H9 (cell line): ENCODE measurements at regions not wholly inside any gene's neighbourhood (a gene's known extent, or its start where the extent isn't known, plus 50 kb on each side); places are given as distances from the start of the nearest gene placed in this dataset.

Source experiments
- DNase-seq: peaks from one replicate; pipeline ENCODE4 v3.0.0-alpha.2; 2017
- H2AFZ ChIP-seq: one replicate; pipeline ENCODE4 v1.6.1; 2013; ENCODE audit warnings: mild to moderate bottlenecking, low read length, control low read depth, moderate library complexity
- H2AK5ac ChIP-seq: 2 replicates; pipeline ENCODE4 v1.6.1; 2013; ENCODE audit warnings: low read length, control low read depth, mixed read lengths; ENCODE audit not compliant: insufficient read length
- H2BK120ac ChIP-seq: one replicate; pipeline ENCODE4 v1.6.1; 2013; ENCODE audit warnings: low read depth, mild to moderate bottlenecking, low read length, control low read depth, inconsistent platforms; ENCODE audit not compliant: poor library complexity, severe bottlenecking
- H2BK12ac ChIP-seq: 2 replicates; pipeline ENCODE4 v1.6.1; 2013; ENCODE audit warnings: low read length, control low read depth, mixed read lengths, low read depth; ENCODE audit not compliant: insufficient read length
- H2BK15ac ChIP-seq: 2 replicates; pipeline ENCODE4 v1.6.1; 2013; ENCODE audit warnings: low read depth, low read length, control low read depth
- H2BK20ac ChIP-seq: one replicate; pipeline ENCODE4 v1.6.1; 2013; ENCODE audit warnings: low read depth, mild to moderate bottlenecking, low read length, control low read depth, inconsistent platforms; ENCODE audit not compliant: poor library complexity, severe bottlenecking
- H2BK5ac ChIP-seq: 2 replicates; pipeline ENCODE4 v1.6.1; 2013; ENCODE audit warnings: low read length, control low read depth, mixed read lengths; ENCODE audit not compliant: insufficient read length
- H3K14ac ChIP-seq: 2 replicates; pipeline ENCODE4 v1.6.1; 2013; ENCODE audit warnings: low read length, control low read depth; ENCODE audit not compliant: insufficient read depth
- H3K18ac ChIP-seq: 2 replicates; pipeline ENCODE4 v1.6.1; 2013; ENCODE audit warnings: low read depth, mild to moderate bottlenecking, mixed read lengths, low read length, control low read depth; ENCODE audit not compliant: insufficient read length
- H3K23ac ChIP-seq: 2 replicates; pipeline ENCODE4 v1.6.1; 2013; ENCODE audit warnings: low read length, control low read depth, mixed read lengths, low read depth; ENCODE audit not compliant: insufficient read length
- H3K23me2 ChIP-seq: 2 replicates; pipeline ENCODE4 v1.6.1; 2013; ENCODE audit warnings: low read depth, mild to moderate bottlenecking, mixed read lengths, low read length, control low read depth; ENCODE audit not compliant: insufficient read length, poor library complexity, severe bottlenecking
- H3K27ac ChIP-seq: 2 replicates; pipeline ENCODE4 v1.5.1; 2013; ENCODE audit warnings: low read length, control low read depth, mixed read lengths, low read depth; ENCODE audit not compliant: insufficient read length
- H3K27me3 ChIP-seq: 2 replicates; pipeline ENCODE4 v1.6.1; 2013; ENCODE audit warnings: low read length, control low read depth, inconsistent platforms; ENCODE audit not compliant: insufficient read depth
- H3K4ac ChIP-seq: 2 replicates; pipeline ENCODE4 v1.6.1; 2013; ENCODE audit warnings: low read depth, mild to moderate bottlenecking, control low read depth, inconsistent platforms, low read length, moderate library complexity
- H3K4me1 ChIP-seq: 2 replicates; pipeline ENCODE4 v1.6.1; 2013; ENCODE audit warnings: low read length, control low read depth, inconsistent platforms; ENCODE audit not compliant: insufficient read depth
- H3K4me2 ChIP-seq: 2 replicates; pipeline ENCODE4 v1.6.1; 2013; ENCODE audit warnings: low read length, control low read depth, mixed read lengths; ENCODE audit not compliant: insufficient read length, insufficient read depth
- H3K56ac ChIP-seq: 2 replicates; pipeline ENCODE4 v1.6.1; 2013; ENCODE audit warnings: low read depth, mild to moderate bottlenecking, mixed read lengths, low read length, control low read depth; ENCODE audit not compliant: insufficient read length
- H3K79me1 ChIP-seq: 2 replicates; pipeline ENCODE4 v1.6.1; 2013; ENCODE audit warnings: low read depth, mild to moderate bottlenecking, moderate library complexity, low read length, control low read depth, inconsistent platforms; ENCODE audit not compliant: insufficient read depth, poor library complexity, severe bottlenecking
- H3K79me2 ChIP-seq: 2 replicates; pipeline ENCODE4 v1.6.1; 2013; ENCODE audit warnings: low read length, control low read depth, inconsistent platforms; ENCODE audit not compliant: insufficient read depth
- H3K9ac ChIP-seq: 2 replicates; pipeline ENCODE4 v1.6.1; 2013; ENCODE audit warnings: low read length, control low read depth, mixed read lengths; ENCODE audit not compliant: insufficient read length; ENCODE audit errors: extremely low read depth
- H3K9me3 ChIP-seq: one replicate; pipeline ENCODE4 v1.6.1; 2013; ENCODE audit warnings: low read depth, low read length, inconsistent platforms; ENCODE audit not compliant: control insufficient read depth
- H3T11ph ChIP-seq: one replicate; pipeline ENCODE4 v1.6.1; 2013; ENCODE audit warnings: mild to moderate bottlenecking, low read length, control low read depth, inconsistent platforms
- H4K20me1 ChIP-seq: one replicate; pipeline ENCODE4 v1.6.1; 2013; ENCODE audit not compliant: control insufficient read depth, insufficient read length, insufficient read depth
- H4K5ac ChIP-seq: 2 replicates; pipeline ENCODE4 v1.6.1; 2013; ENCODE audit warnings: low read depth, mild to moderate bottlenecking, mixed read lengths, low read length, control low read depth; ENCODE audit not compliant: insufficient read length
- H4K8ac ChIP-seq: replicated peaks from 2 replicates; pipeline ENCODE4 v1.6.1; 2013; ENCODE audit warnings: low read length, control low read depth, mixed read lengths, low read depth; ENCODE audit not compliant: insufficient read length
- H4K91ac ChIP-seq: 2 replicates; pipeline ENCODE4 v1.6.1; 2013; ENCODE audit warnings: low read depth, mild to moderate bottlenecking, moderate library complexity, mixed read lengths, low read length, control low read depth; ENCODE audit not compliant: insufficient read length
- H3K27ac Mint-ChIP-seq, 3 experiments: 2 replicates in 2 of 3; 3 replicates in 1 of 3; pipeline ENCODE4 v1.8.0; 2020 to 2021; ENCODE audit warnings: mixed read lengths in 3 of 3, mild to moderate bottlenecking in 1 of 3, moderate library complexity in 1 of 3
- H3K27me3 Mint-ChIP-seq: 2 replicates; pipeline ENCODE4 v1.8.0; 2021; ENCODE audit warnings: low read depth, mild to moderate bottlenecking, moderate library complexity, mixed read lengths
- H3K36me3 Mint-ChIP-seq, 3 experiments: 2 replicates in 2 of 3; 3 replicates in 1 of 3; pipeline ENCODE4 v1.8.0; 2020 to 2021; ENCODE audit warnings: low read depth in 3 of 3, mixed read lengths in 3 of 3; ENCODE audit not compliant: insufficient read depth in 1 of 3
- H3K4me1 Mint-ChIP-seq, 2 experiments: 2 replicates each; pipeline ENCODE4 v1.8.0; 2020; ENCODE audit warnings: mixed read lengths in 2 of 2
- H3K4me3 Mint-ChIP-seq, 2 experiments: 2 replicates in 1 of 2; 3 replicates in 1 of 2; pipeline ENCODE4 v1.8.0; 2020 to 2021; ENCODE audit warnings: mild to moderate bottlenecking in 2 of 2, mixed read lengths in 2 of 2, moderate library complexity in 1 of 2
- H3K9me3 Mint-ChIP-seq, 2 experiments: 2 replicates in 1 of 2; 3 replicates in 1 of 2; pipeline ENCODE4 v1.8.0; 2020; ENCODE audit warnings: mild to moderate bottlenecking in 2 of 2, mixed read lengths in 2 of 2, moderate library complexity in 1 of 2
- WGBS: extraction: QIAGEN DNeasy Blood & Tissue Kit; methylation state at CpG from one replicate; pipeline ENCODE4 v1.1.7; 2013; ENCODE audit warnings: missing lambda C conversion rate, low lambda C conversion rate, mixed read lengths; ENCODE audit not compliant: insufficient read length; ENCODE audit errors: extremely low coverage; 5-methylcytosine and 5-hydroxymethylcytosine counted together
- TF ChIP-seq, protein P1 (sequence below): fragments of 200-600 bp; sonication (generic); conservative IDR thresholded peaks from 3 replicates; pipeline ENCODE4 v1.8.0; 2021; ENCODE audit warnings: antibody characterized with exemption, mild to moderate bottlenecking

DNA sequence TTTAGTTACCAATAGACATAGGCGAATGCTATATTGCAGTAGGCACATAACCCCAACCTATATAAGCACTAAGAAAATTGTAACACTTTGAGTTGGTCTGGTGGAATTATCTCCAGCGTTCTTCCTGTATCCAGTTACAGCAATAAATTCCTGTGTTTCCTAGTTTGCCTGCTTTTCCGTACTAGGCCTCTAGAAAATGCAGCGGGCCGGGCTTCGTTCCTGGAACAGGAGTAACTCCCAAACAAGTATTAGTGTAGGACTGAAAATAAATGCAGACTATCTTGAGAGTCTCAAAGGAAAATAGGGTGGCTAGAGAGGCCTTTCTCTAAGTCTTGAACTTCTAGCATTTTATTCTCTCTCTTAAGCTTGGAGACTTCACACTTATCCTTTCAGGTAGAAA is 159.8 kb downstream of the OR13H1 start:
- Mint-ChIP-seq H3K4me3 (no peak overlapping the region), H3K9me3 (peaks cover 0 to 9% of the 10 kb centered on the region in 2 experiments; a peak in 3 of 5 replicates), H3K27ac (no peak overlapping the region), H3K4me1 (peaks cover 2 to 6% of the 10 kb centered on the region in 2 experiments; a peak in 3 of 4 replicates), H3K36me3 (peaks cover 77 to 87% (median 86%) of the 10 kb centered on the region in 3 experiments), H3K27me3 (no peaks in the 10 kb centered on the region)
- Histone ChIP-seq H2AK5ac (no peak overlapping the region), H3K23ac (no peak overlapping the region), H2BK12ac (no peak overlapping the region), H3K4ac (no peak overlapping the region), H3K79me2 (no peaks in the 10 kb centered on the region), H2BK15ac (no peak overlapping the region), H2AFZ (no peak overlapping the region), H3K79me1 (no peaks in the 10 kb centered on the region), H3K9ac (no peak overlapping the region), H4K5ac (no peak overlapping the region), H3K14ac (no peak overlapping the region), H2BK5ac (no peak overlapping the region), H3K4me1 (no peaks in the 10 kb centered on the region), H3K18ac (no peak overlapping the region), H4K20me1 (no peaks in the 10 kb centered on the region), H2BK120ac (no peak overlapping the region), H3K27me3 (no peaks in the 10 kb centered on the region), H3K4me2 (no peak overlapping the region), H3K9me3 (no peaks in the 10 kb centered on the region), H3K23me2 (no peaks in the 10 kb centered on the region), H4K8ac (no peak overlapping the region), H3T11ph (no peak overlapping the region), H2BK20ac (no peak overlapping the region), H3K56ac (no peak overlapping the region), H3K27ac (no peak overlapping the region), H4K91ac (no peak overlapping the region)
- WGBS = no CpG with 5 or more reads among the region's 6 CpGs
- no peak for DNase-seq
- TF ChIP-seq, protein P1, sequence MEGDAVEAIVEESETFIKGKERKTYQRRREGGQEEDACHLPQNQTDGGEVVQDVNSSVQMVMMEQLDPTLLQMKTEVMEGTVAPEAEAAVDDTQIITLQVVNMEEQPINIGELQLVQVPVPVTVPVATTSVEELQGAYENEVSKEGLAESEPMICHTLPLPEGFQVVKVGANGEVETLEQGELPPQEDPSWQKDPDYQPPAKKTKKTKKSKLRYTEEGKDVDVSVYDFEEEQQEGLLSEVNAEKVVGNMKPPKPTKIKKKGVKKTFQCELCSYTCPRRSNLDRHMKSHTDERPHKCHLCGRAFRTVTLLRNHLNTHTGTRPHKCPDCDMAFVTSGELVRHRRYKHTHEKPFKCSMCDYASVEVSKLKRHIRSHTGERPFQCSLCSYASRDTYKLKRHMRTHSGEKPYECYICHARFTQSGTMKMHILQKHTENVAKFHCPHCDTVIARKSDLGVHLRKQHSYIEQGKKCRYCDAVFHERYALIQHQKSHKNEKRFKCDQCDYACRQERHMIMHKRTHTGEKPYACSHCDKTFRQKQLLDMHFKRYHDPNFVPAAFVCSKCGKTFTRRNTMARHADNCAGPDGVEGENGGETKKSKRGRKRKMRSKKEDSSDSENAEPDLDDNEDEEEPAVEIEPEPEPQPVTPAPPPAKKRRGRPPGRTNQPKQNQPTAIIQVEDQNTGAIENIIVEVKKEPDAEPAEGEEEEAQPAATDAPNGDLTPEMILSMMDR = no peak
